OCI-LY3 (cell line): ENCODE measurements at regions not wholly inside any gene's neighbourhood (a gene's known extent, or its start where the extent isn't known, plus 50 kb on each side); places are given as distances from the start of the nearest gene placed in this dataset.
"Not testable (repeated sequence)": the region's sequence is repeated elsewhere in the genome, so short reads cannot be mapped to it uniquely, and the experiment has no call there.

Experiments used
- CTCF ChIP-seq: fragments of 200-600, 300-600 bp; sonication (generic); IDR thresholded peaks from 2 replicates; pipeline ENCODE4 v1.5.1; 2014; ENCODE audit warnings: antibody characterized with exemption, low read length, low read depth
- EZH2phosphoT487 ChIP-seq: fragments of 200-600 bp; shearing (Covaris generic); IDR thresholded peaks from 2 replicates; pipeline ENCODE4 v1.6.1; 2018; ENCODE audit warnings: antibody characterized with exemption, mixed run types, low read depth

GRCh38 chr18:14225286-14225679 is 93.0 kb upstream of the ZNF519 start:
- not testable (repeated sequence) for TF ChIP-seq CTCF, EZH2phosphoT487
